HG03196 (cell line): ENCODE measurements at regions not wholly inside any gene's neighbourhood (a gene's known extent, or its start where the extent isn't known, plus 50 kb on each side); places are given as distances from the start of the nearest gene placed in this dataset.

Source experiments
- ATAC-seq: cut with Tn5 transposase; IDR thresholded peaks from one replicate; pipeline ENCODE4 v1.9.1; 2021; ENCODE audit not compliant: unreplicated experiment

- no peak for ATAC-seq
Observed at GRCh38 chr6:138550346-138550767, 51.1 kb upstream of the NHSL1 start.

GRCh38 chr6:138554146-138554545, 54.9 kb upstream of the NHSL1 start:
- no peak for ATAC-seq

- ATAC-seq, result no peak
Observed at GRCh38 chr6:138555421-138555988, 56.2 kb upstream of the NHSL1 start.

GRCh38 chr6:138557147-138557546, 57.9 kb upstream of the NHSL1 start:
- ATAC-seq, result no peak

GRCh38 chr6:138559143-138559542, 59.8 kb upstream of the NHSL1 start:
- ATAC-seq, result no peak

- ATAC-seq, result no peak
Observed at GRCh38 chr6:138560130-138560860, 61.0 kb upstream of the NHSL1 start.

GRCh38 chr6:138562691-138563090, 63.4 kb upstream of the NHSL1 start:
- ATAC-seq, result no peak

GRCh38 chr6:138563231-138563630, 63.9 kb upstream of the NHSL1 start:
- ATAC-seq, result no peak

GRCh38 chr6:138563650-138564049, 64.4 kb upstream of the NHSL1 start:
- no peak for ATAC-seq

GRCh38 chr6:138564170-138564721, 65.0 kb upstream of the NHSL1 start:
- ATAC-seq, result no peak

GRCh38 chr6:138567052-138567451, 67.8 kb upstream of the NHSL1 start:
- no peak for ATAC-seq

GRCh38 chr6:138568997-138569396, 69.7 kb upstream of the NHSL1 start:
- no peak for ATAC-seq

GRCh38 chr6:138569554-138569953, 70.3 kb upstream of the NHSL1 start:
- ATAC-seq, result no peak

GRCh38 chr6:138569970-138570724, 70.9 kb upstream of the NHSL1 start:
- no peak for ATAC-seq

- ATAC-seq, result no peak
Observed at GRCh38 chr6:138570725-138571029, 71.4 kb upstream of the NHSL1 start.

GRCh38 chr6:138571181-138571580, 71.9 kb upstream of the NHSL1 start:
- ATAC-seq, result no peak

- ATAC-seq, result no peak
Observed at GRCh38 chr6:138571585-138572166, 72.4 kb upstream of the NHSL1 start.

GRCh38 chr6:138572167-138572875, 73.0 kb upstream of the NHSL1 start:
- ATAC-seq, result no peak

GRCh38 chr6:138572885-138573284, 73.6 kb upstream of the NHSL1 start:
- no peak for ATAC-seq

- no peak for ATAC-seq
Observed at GRCh38 chr6:138575257-138575656, 76.0 kb upstream of the NHSL1 start.

GRCh38 chr6:138576313-138576712, 77.0 kb upstream of the NHSL1 start:
- no peak for ATAC-seq
